HG02885 (cell line): ENCODE measurements at regions not wholly inside any gene's neighbourhood (a gene's known extent, or its start where the extent isn't known, plus 50 kb on each side); places are given as distances from the start of the nearest gene placed in this dataset.

ENCODE experiments used
- ATAC-seq: cut with Tn5 transposase; IDR thresholded peaks from one replicate; pipeline ENCODE4 v1.9.1; 2021; ENCODE audit warnings: mild to moderate bottlenecking; ENCODE audit not compliant: unreplicated experiment, poor library complexity

- ATAC-seq, result peak; percentile 62
Measured at GRCh38 chrX:8971116-8971515, 62.8 kb downstream of the FAM9B start.

DNA sequence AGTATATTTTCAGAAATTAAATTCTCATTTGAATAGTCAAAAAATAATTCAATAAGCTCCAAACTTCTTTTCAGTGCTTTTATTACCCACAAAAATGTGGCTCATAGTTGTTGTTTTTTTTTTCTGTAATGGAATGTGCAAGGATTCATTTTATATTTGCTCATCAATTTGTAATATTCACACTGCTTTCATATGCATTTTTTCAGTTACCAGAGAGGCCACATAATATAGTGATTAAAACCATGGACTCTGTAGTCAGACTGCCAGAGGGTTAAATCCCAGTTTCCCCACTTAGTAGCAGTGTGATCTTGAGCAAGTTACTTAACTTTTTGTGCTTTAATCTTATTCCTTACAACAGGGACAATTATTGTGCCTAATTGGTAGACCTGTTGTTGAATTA, 64.5 kb downstream of the FAM9B start:
- no peak for ATAC-seq

DNA sequence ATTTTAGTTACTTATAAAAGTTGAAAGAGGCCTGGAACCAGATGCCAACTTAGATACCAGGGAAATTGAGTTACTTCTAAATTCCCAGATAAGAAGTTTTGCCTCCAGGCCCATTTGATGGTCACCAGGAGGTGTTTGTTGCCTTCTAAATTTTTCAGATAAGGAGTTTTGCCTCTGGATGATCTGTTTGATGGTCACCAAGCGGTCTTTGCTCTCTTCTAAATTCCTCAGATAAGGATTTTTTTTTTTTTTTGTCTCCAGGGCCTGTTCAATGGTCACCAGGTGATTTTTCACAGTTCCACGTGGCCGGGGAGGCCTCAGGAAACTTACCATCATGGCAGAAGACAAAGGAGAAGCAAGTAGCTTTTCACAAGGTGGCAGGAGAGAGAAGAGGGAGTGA, 66.5 kb downstream of the FAM9B start:
- ATAC-seq, result no peak

DNA sequence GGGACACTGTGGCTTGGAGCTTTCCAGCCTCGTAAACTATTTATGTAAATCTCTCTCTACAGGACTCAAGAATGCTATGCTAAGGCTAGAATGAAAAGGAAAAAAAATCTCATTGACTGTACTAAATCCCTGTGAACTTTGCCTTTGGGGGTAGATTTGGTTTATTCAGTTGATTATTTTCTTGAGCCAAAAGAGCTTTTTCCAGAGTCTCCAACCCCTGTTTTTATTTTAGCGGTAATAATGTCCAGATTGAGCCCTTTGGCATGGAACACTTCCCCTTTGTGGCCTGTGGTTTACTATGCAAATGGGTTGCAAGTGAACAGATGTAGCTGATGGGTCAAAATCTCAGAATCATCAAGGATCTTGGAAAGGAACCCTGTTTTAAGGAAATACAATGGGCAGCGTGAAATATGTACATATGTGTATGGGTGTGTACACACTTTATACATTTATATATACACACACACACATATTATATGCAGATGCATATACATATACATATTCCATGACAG, 72.9 kb downstream of the FAM9B start:
- no peak for ATAC-seq

DNA sequence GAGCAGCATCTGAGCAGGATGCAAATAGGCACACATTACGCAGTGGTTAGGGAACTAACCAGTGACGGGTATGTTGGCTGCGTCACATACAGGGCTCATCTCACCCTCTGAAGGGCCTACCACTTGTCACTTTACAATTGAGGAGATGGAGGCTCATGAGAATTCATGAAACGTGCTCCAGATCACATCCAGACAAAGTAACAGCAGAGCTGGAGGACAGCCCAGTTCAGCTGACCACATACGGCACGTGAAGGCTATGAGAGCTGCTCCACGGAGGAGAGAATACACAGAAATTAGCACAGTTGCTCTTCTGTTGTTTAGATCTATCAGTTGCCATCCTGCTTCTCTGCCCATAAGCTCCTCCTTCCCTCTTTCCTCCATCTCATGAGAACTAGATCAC, 78.4 kb downstream of the FAM9B start:
- no peak for ATAC-seq

- ATAC-seq, result no peak
Measured at GRCh38 chrX:8946563-8946962, 87.4 kb downstream of the FAM9B start.

DNA sequence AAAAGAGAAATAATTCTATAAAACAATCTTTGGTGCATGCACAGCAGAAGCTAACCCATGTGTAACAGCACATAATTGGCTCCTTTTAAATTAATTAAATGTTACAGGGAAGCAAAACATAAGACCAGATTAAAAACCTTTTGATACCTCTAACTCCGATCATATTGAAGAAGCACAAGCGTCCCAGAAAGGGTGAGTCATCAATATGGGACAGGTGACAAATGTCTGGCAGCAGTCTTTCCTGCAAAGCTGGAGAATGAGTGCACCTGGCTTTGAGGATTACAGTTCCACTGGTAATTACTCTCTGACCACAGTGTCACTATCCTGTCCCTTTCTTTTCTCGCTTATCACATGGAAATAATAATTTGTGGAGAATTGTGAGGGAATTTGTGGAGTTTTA, 94.6 kb downstream of the FAM9B start:
- ATAC-seq, result no peak

GRCh38 chrX:8927701-8928100, 106.2 kb downstream of the FAM9B start:
- no peak for ATAC-seq

DNA sequence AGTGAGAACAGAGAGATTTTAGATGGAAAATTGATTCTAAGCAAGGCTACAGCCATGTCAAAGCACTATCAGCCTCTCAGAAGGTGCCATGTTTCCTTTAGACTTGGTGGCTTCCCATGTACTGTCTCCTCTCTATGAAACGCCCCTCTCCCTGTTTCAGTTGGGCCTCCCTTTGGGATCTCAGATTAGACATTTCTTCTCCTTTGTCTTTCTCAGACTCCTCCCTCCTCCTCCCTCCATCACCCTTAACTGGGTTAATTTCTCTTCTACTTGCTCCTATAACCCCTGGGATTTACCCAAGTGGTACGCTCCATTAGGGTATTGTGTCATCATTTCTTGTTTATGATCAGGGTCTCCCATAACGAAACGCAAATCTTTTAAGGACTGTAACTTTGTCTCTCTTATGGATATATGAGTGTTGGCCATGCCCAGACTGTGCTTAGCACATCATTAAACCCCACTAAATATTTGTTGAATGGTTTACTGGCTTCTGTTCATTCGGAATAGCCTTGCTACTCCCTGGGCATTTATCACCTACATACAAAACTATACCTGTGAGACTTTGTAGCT, 106.8 kb downstream of the FAM9B start:
- ATAC-seq, result no peak

- ATAC-seq, result no peak
Measured at GRCh38 chrX:8921615-8922014, 112.3 kb downstream of the FAM9B start.

DNA sequence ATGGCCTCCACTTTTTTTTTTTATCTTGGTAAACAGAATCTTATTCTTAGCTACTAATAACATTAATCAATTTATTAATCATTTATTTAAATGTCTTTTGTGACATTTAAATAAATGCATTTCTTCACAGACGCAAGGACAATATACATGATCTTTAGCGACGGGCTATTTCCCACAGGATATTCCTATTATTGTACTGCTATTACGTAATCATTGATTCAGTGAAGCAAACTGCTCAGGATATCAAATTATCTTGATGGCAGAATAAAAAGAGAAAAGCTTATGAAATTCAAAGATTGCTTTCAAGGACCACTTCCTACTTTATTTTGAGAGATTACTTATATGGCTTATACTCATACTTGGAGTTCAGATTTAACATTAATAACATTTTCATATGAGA, 114.1 kb downstream of the FAM9B start:
- ATAC-seq, result no peak

GRCh38 chrX:8916697-8917096, 115.5 kb upstream of the FAM9A start:
- no peak for ATAC-seq

DNA sequence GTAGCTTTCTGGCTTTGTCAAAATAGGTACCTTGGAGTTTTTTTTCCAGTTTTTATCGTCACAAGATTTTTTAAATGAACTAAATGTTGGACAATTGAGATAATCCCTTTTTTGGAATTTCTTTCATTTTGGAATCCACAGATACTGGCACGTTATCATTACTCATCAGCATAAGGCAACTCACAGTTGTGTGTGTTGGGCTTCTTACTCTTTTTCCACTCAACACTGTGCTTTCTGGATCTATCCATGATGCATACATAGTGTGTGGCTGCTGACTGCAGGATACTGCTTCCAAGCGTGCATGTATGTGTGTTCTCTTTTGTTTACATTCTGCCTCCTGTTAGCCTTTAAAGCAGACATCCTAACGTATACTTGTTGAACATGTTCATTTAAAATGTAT, 113.5 kb upstream of the FAM9A start:
- no peak for ATAC-seq

GRCh38 chrX:8913655-8914409, 112.6 kb upstream of the FAM9A start:
- ATAC-seq, result no peak

DNA sequence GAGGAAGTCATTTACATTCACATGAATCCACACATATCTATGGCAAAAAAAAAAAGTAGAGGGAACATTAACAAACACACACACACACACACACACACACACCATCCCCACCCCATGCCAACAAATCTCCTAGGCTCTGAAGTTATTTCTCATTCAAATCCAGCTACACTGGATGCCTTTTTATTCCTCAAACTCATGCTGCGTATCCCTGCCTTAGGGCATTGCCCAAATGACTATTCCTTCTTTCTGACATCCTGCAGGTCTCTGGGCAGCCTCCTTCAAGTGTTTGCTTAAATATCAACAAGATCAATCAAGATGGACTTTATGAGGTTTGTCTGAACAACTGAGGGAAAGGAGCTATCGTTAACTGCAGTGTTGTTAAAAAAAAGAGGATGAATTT, 106.5 kb upstream of the FAM9A start:
- ATAC-seq, result no peak

GRCh38 chrX:8906299-8906938, 105.2 kb upstream of the FAM9A start:
- ATAC-seq, result no peak

DNA sequence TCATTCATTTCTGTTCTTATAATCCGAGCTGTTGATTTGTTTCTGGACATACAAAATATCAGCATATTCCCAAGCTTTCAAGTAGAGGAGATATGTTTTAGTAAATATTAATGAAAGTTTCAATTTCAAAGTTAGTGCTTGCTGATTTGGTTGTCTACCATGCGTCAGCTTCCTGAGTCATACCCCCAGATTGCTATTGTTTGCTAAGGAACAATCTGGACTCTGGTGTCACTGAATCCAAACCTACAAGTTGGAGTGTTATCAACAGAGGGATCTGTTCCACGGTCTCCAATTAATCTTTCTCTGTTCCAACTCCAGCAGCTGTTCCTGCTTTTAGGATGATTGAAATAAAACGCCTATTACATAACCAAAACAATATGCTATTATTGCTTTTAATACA, 96.1 kb upstream of the FAM9A start:
- ATAC-seq, result no peak

DNA sequence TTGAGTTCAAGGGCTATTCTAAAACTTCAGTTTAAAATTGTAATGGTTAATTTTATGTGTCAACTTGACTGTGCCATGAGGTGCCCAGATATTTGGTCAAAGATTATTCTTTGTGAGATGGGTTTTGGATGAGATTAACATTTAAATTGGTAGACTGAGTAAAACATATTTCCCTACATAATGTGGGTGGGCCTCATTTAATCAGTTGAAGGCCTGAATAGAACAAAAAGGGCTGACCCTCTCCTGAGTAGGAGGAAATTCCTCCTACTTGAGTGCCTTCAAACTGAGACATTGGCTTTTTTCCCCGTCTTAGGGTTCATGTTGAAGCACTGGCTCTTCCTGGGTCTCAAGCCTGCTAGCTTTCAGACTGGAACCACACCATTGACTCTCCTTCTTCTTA, 89.6 kb upstream of the FAM9A start:
- ATAC-seq, result no peak

DNA sequence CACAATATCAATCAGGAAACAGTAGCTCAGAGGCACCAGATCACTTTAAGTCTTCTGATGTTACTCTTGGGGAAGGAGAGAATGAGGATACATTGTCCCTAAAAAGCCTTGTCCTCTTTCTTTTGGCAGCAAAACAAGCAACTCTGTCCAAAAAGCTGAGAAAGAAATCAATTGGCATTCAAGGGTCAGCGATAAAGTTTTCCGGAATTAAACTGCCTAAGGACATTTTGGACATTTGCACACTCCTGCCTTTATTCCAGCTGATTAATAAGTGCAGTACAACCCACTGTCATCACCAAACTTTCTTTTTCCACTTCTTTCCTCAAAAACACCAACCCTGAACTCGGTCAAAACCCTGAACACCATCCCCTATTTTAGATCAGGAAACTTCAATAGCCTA, 85.8 kb upstream of the FAM9A start:
- no peak for ATAC-seq

GRCh38 chrX:8879750-8880149, 78.6 kb upstream of the FAM9A start:
- peak; percentile 77 for ATAC-seq

GRCh38 chrX:8873956-8874355, 72.8 kb upstream of the FAM9A start:
- ATAC-seq, result no peak

- no peak for ATAC-seq
Measured at GRCh38 chrX:8873102-8873501, 71.9 kb upstream of the FAM9A start.
